ENCODE measurements at regions not wholly inside any gene's neighbourhood (a gene's known extent, or its start where the extent isn't known, plus 50 kb on each side); places are given as distances from the start of the nearest gene placed in this dataset.

- Mint-ChIP-seq H3K9me3 (no peaks in the 10 kb centered on the region), H3K27ac (no peak overlapping the region), H3K36me3 (no peaks in the 10 kb centered on the region), H3K27me3 (ENCODE audit: low read depth) (no peaks in the 10 kb centered on the region), H3K4me1 (0 out of 2 replicates have a peak, but pooled peaks cover 3% of the 10 kb centered on the region), H3K4me3 (no peak overlapping the region)
- POLR2A ChIA-PET, result no interaction called here
- ATAC-seq (no peak), DNase-seq (ENCODE audit: low spot score) (no peak)
- CTCF ChIA-PET, result no interaction called here
- TF ChIP-seq GRHL2 (CRISPR knock-in tag; IDR thresholded peaks at IDR 0.05; ENCODE audit: insufficient replicate concordance, severe bottlenecking) (no peak), JUN (CRISPR knock-in tag; IDR thresholded peaks at IDR 0.05) (no peak), FOXP1 (CRISPR knock-in tag; IDR thresholded peaks at IDR 0.05; ENCODE audit: borderline replicate concordance) (no peak), GABPB1 (CRISPR knock-in tag; IDR thresholded peaks at IDR 0.05) (no peak), USF2 (CRISPR knock-in tag; IDR thresholded peaks at IDR 0.05) (no peak), NFATC4 (CRISPR knock-in tag; IDR thresholded peaks at IDR 0.05) (no peak), NFYB (CRISPR knock-in tag; conservative IDR thresholded peaks at IDR 0.05; ENCODE audit: low read depth) (no peak), ZNF138 (CRISPR knock-in tag; conservative IDR thresholded peaks at IDR 0.05) (no peak), GTF2I (CRISPR knock-in tag; conservative IDR thresholded peaks at IDR 0.05) (no peak), ZBTB21 (CRISPR knock-in tag; IDR thresholded peaks at IDR 0.05; ENCODE audit: borderline replicate concordance) (no peak), ATF2 (CRISPR knock-in tag; IDR thresholded peaks at IDR 0.05; ENCODE audit: borderline replicate concordance, low read depth) (no peak), RORB (CRISPR knock-in tag; IDR thresholded peaks at IDR 0.05) (no peak), ZNF281 (CRISPR knock-in tag; IDR thresholded peaks at IDR 0.05) (no peak), CREM (CRISPR knock-in tag; IDR thresholded peaks at IDR 0.05) (no peak), EMX1 (CRISPR knock-in tag; IDR thresholded peaks at IDR 0.05) (no peak), PRRX2 (CRISPR knock-in tag; IDR thresholded peaks at IDR 0.05) (no peak)
Observed at GRCh38 chr7:96426027-96426426, 104.1 kb upstream of the SLC25A13 start.

- Mint-ChIP-seq H3K36me3 (no peaks in the 10 kb centered on the region), H3K27me3 (ENCODE audit: low read depth) (no peaks in the 10 kb centered on the region), H3K4me1 (0 out of 2 replicates have a peak, but pooled peaks cover 3% of the 10 kb centered on the region), H3K9me3 (no peaks in the 10 kb centered on the region), H3K4me3 (no peak overlapping the region), H3K27ac (no peak overlapping the region)
- CTCF ChIA-PET, result no interaction called here
- ATAC-seq (no peak), DNase-seq (ENCODE audit: low spot score) (no peak)
- TF ChIP-seq NR3C1 (CRISPR knock-in tag; conservative IDR thresholded peaks at IDR 0.05; ENCODE audit: low read depth) (no peak), TCF7 (CRISPR knock-in tag; IDR thresholded peaks at IDR 0.05; ENCODE audit: low read depth) (no peak)
- POLR2A ChIA-PET, result no interaction called here
Observed at GRCh38 chr7:96424411-96424810, 102.5 kb upstream of the SLC25A13 start.

- no peaks in the 10 kb centered on the region for H3K36me3 Mint-ChIP-seq
- no peak for TF ChIP-seq GRHL2 (CRISPR knock-in tag; IDR thresholded peaks at IDR 0.05; ENCODE audit: insufficient replicate concordance, severe bottlenecking)
- H3K27ac Mint-ChIP-seq, result no peak overlapping the region
- ATAC-seq (no peak), DNase-seq (ENCODE audit: low spot score) (no peak)
- H3K4me1 Mint-ChIP-seq, result 0 out of 2 replicates have a peak, but pooled peaks cover 3% of the 10 kb centered on the region
- H3K4me3 Mint-ChIP-seq, result no peak overlapping the region
- POLR2A ChIA-PET, result no interaction called here
- peaks cover 6% of the 10 kb centered on the region; the same call in 1 of the 2 replicates for H3K9me3 Mint-ChIP-seq
- H3K27me3 Mint-ChIP-seq (ENCODE audit: low read depth), result no peaks in the 10 kb centered on the region
- CTCF ChIA-PET, result interaction anchor here (2.1 kb wide), 1 partner anchor 605 kb away, joined by 8 read pairs; no protein-coding TSS in a partner anchor
Observed at GRCh38 chr7:96422388-96422787, 100.5 kb upstream of the SLC25A13 start.
